ENCODE measurements at regions not wholly inside any gene's neighbourhood (a gene's known extent, or its start where the extent isn't known, plus 50 kb on each side); places are given as distances from the start of the nearest gene placed in this dataset.

DNA sequence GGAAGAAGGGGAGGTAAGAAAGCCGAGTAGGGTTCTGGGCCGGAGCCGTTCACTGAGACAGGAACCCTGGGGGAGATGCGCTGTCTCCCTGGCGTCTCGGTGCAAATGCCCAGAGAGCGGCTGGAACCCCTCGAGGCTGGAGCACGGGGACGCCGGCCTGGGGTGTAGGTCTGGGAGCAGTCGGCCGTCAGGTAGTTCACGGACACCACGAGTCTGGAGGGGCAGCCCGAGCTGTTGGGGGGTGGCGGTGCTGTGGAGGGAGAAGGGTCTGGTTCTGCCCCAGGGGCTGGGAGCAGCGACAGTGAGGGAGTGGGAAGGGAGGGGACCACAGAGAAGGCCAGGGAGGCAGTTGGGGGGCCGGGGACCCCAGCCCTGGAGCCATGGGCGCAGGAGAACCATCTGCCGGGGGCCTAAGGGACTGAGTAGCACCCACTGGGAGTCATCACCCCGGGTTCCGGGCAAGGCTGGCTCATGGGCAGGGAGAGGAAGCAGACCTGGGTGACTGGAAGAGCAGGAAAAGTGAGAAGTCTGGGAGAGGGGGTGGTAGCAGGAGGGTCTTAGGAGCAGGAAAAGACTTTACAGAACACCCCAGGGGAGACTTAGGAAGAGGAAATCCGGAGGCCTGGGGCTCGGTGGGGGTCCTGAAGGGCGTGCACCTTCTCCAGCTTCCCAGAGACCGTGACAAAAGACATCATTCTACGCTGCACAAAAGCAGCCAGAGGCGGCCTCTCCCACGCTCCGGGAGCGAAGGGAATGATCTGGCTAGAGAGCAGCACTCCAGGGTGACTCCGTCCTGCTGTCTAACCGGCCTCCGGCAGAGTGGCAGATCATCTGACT, 173.1 kb upstream of the SOX1 start:
- no peak for TF ChIP-seq GATA2 (IDR thresholded peaks at IDR 0.05; ENCODE audit: low read depth, low read length)
- TF ChIP-seq GATA3 (IDR thresholded peaks at IDR 0.05; ENCODE audit: low read depth, low read length), result no peak

GRCh38 chr13:111895896-111896821, 170.8 kb upstream of the SOX1 start:
- TF ChIP-seq GATA2 (IDR thresholded peaks at IDR 0.05; ENCODE audit: low read depth, low read length) (no peak), GATA3 (IDR thresholded peaks at IDR 0.05; ENCODE audit: low read depth, low read length) (no peak)

DNA sequence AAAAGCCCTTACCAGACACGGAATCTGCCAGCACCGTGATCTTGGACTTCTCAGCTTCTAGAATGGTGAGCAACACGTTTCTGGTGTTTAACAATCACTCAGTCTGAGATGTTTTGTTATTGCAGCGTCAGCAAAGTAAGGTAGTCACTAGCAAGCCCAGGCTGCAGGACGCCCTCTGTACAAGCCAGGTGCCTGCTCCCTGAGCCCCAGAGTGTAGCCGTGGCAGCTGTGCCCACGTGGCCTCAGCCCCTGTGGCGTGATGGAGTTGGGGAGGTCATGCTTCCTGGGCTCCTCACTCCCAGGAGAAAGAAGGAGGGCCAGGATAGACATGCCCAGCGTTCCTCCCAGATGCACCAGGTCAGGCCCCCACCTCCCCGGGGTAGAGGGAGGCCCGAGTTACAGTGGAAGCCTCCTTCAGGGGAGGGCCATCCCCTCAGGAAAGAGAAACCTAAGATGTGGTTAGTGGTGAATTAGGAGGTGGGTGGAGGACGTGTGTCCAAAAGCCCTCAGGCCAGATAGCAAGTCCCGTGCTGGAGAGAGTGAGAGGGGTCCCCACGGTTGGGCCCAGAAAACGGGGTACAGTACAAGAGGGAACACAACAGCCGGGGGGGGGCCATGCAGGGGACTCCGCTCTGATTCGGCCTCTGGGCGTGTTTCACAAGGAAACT, 169.6 kb upstream of the SOX1 start:
- TF ChIP-seq GATA3 (IDR thresholded peaks at IDR 0.05; ENCODE audit: low read depth, low read length) (no peak), GATA2 (IDR thresholded peaks at IDR 0.05; ENCODE audit: low read depth, low read length) (no peak)

GRCh38 chr13:111897846-111898215, 169.1 kb upstream of the SOX1 start:
- TF ChIP-seq GATA2 (IDR thresholded peaks at IDR 0.05; ENCODE audit: low read depth, low read length), result no peak
- no peak for TF ChIP-seq GATA3 (IDR thresholded peaks at IDR 0.05; ENCODE audit: low read depth, low read length)

- TF ChIP-seq GATA2 (IDR thresholded peaks at IDR 0.05; ENCODE audit: low read depth, low read length), result no peak
- TF ChIP-seq GATA3 (IDR thresholded peaks at IDR 0.05; ENCODE audit: low read depth, low read length), result no peak
Observed at GRCh38 chr13:111898956-111899713, 167.8 kb upstream of the SOX1 start.

DNA sequence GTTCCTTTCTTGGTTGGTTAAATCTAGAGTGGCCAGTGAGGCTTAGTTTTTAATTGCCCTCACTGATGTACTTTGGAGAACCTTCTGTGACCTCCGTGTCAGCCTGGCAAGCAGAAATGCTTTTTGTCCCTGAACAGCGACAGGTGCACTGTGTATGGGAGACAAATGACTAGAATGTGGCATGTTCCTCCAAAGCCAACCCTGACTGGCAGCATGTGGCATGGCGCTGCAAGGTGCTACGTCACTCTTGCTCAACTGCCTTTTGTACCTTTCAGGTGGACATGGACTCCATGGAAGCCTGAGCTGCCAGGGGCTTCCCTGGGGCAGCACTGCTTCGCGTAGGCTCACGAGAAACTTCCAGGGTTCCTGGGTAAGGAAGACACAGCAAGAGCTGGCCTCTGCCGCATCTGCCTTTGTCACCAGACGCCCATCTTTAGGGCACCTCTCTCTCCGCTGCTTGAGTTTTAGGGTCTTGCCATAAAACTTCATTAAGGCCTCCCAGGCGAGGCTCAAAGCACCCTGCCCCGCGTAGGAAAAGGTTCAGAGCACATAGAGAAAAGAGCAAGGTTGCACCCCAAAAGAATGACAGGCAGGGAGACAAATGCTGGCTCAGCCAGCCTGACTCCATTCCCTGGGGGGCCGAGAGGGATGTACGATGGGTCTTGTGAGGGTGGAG, 167.1 kb upstream of the SOX1 start:
- no peak for TF ChIP-seq GATA2 (IDR thresholded peaks at IDR 0.05; ENCODE audit: low read depth, low read length)
- no peak for TF ChIP-seq GATA3 (IDR thresholded peaks at IDR 0.05; ENCODE audit: low read depth, low read length)

- no peak for TF ChIP-seq GATA2 (IDR thresholded peaks at IDR 0.05; ENCODE audit: low read depth, low read length)
- TF ChIP-seq GATA3 (IDR thresholded peaks at IDR 0.05; ENCODE audit: low read depth, low read length), result no peak
Observed at GRCh38 chr13:111900390-111901131, 166.4 kb upstream of the SOX1 start.

GRCh38 chr13:111901267-111901915, 165.6 kb upstream of the SOX1 start:
- no peak for TF ChIP-seq GATA2 (IDR thresholded peaks at IDR 0.05; ENCODE audit: low read depth, low read length)
- TF ChIP-seq GATA3 (IDR thresholded peaks at IDR 0.05; ENCODE audit: low read depth, low read length), result no peak

DNA sequence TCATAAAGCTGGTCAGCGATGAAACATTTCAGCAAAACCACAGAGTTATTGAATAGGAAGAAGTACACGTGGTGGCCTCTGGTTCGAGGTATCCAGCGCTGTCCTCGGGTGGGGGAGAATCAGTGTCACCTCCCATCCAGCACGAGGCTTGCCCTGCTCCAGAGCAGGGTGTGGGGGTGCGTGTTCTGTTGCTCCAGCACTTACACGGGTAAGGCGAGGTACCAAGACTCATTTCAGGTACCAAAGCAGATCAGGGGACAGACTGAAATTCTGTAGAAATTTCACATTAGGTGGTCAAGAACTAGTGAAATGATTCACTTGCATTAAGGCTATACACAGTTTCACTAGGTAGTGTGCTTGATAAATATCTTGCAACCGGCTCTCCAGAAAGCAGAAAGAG, 164.2 kb upstream of the SOX1 start:
- TF ChIP-seq GATA3 (IDR thresholded peaks at IDR 0.05; ENCODE audit: low read depth, low read length) (no peak), GATA2 (IDR thresholded peaks at IDR 0.05; ENCODE audit: low read depth, low read length) (no peak)

DNA sequence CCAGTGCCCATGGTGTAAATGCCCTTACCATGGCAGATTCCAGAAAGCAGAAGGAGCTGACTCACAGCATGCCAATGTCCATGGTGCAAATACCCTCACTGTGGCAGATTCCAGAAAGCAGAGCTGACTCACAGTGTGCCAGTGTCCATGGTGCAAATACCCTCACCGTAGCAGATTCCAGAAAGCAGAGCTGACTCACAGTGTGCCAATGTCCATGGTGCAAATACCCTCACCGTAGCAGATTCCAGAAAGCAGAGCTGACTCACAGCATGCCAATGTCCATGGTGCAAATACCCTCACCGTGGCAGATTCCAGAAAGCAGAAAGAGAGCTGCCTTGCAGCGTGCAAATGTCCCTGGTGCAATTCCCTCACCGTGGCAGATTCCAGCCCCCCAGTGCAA, 163.8 kb upstream of the SOX1 start:
- TF ChIP-seq GATA2 (IDR thresholded peaks at IDR 0.05; ENCODE audit: low read depth, low read length) (no peak), GATA3 (IDR thresholded peaks at IDR 0.05; ENCODE audit: low read depth, low read length) (no peak)

DNA sequence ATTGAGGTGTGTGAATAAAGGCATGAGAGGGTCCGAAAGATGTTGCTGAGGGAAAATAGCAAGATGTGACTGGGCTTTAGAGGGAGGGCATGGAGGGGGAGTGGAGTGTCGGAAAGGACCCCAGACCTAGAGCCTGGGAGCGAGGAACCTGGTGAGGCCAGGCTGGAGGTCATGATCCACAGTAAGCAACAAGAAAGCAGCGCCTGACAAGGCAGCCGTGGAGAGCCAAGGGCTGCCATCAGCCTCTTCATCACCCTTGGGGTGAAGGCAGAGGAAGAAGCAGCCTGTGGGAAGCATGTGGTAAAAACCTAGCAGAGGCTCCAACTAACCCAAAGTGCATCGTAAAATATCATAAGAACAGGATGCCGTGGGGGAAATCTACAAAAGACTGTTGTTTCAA, 162.8 kb upstream of the SOX1 start:
- TF ChIP-seq GATA2 (IDR thresholded peaks at IDR 0.05; ENCODE audit: low read depth, low read length) (no peak), GATA3 (IDR thresholded peaks at IDR 0.05; ENCODE audit: low read depth, low read length) (no peak)

Measured in SH-SY5Y (cell line).